Heart left ventricle (tissue), 13 donors: ENCODE measurements at regions not wholly inside any gene's neighbourhood (a gene's known extent, or its start where the extent isn't known, plus 50 kb on each side); places are given as distances from the start of the nearest gene placed in this dataset.

ENCODE experiments used
- CTCF ChIP-seq, 12 donors: fragments of 200-600 bp; sonication (generic) in 4 of 12; IDR thresholded peaks; one replicate each; pipeline versions ENCODE4 v1.5.0 to v1.8.0; 2018 to 2022; ENCODE audit warnings: antibody characterized with exemption in 12 of 12, mild to moderate bottlenecking in 5 of 12
- POLR2A ChIP-seq, 2 donors: fragments of 450-650 bp; IDR thresholded peaks; one replicate each; pipeline ENCODE4 v1.6.1; 2017; ENCODE audit warnings: antibody characterized with exemption in 2 of 2, mild to moderate bottlenecking in 2 of 2, moderate library complexity in 2 of 2
- donor health status: ischemic (EF 13 %, LVEDD 7.1; RV severe dilation, severe dysfunction).
- donor health status: DM: no; HTN: yes; CAD: no.
- donor health status: DM: no; HTN: no; CAD: no.
- donor health status: ischemic (EF 25% LVEDD 6.9; RV normal size, moderate dysfunction).
- donor health status: ischemic (EF 25% LVEDD 5.7; RV mildly dilated, moderate dysfunction).
- donor health status: ischemic (EF 35%, LVEDD 5.7; RV mildly dilated, moderate dysfunction).
- donor health status: nonischemic (EF 11% LVEDD 7.7; RV severe dilation, severe dysfunction).
- donor health status: DM: yes; HTN: yes; CAD: no.
- donor health status: PGD.
- donor health status: ischemic (EF 29% LVEDD 5.4; RV normal size, mild dysfunction).
- donor health status: nonischemic (EF 23%, LVEDD 6.1; RV moderate dilation, normal function).

GRCh38 chr5:152335461-152335860, 69.6 kb downstream of the NMUR2 start:
- no peak for TF ChIP-seq CTCF (IDR thresholded peaks at IDR 0.05)
- no peak for TF ChIP-seq POLR2A (IDR thresholded peaks at IDR 0.05)
